ENCODE measurements at regions not wholly inside any gene's neighbourhood (a gene's known extent, or its start where the extent isn't known, plus 50 kb on each side); places are given as distances from the start of the nearest gene placed in this dataset.
"Not testable (repeated sequence)": the region's sequence is repeated elsewhere in the genome, so short reads cannot be mapped to it uniquely, and the experiment has no call there.

DNA sequence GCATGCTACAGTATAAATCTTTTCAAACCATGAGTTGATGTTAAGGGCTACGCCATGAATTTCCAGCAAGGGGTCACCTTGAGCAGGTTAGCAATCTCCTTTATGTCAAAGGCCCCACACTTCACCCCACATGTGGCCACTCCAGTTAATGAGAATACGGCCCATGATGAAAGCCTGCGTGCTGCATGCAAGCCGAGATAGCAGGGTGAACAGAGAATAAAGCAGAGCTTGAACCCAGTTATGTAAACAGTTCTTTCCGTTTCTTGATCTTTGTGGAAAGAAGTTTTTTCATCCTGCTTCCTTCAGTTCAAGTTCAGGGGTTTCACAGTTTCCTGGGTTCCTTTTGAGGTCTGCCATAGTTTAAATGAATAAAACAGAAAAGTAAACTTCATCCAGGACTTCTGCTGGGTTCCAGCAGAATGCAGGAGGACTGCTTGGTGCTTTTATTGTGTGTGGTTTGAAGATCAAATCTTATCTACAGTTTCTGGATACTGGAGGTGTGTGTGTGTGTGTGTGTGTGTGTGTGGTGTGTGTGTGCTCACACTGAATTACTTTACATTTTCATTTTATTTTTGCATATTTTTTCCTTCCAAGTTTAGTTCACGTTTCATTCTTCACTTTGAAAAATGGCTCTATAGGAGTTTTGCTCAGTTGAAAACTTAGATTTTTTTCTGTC, 87.1 kb downstream of the HMHB1 start:
- FAIRE-seq (no peak), DNase-seq (ENCODE audit: extremely low spot score, insufficient read length, low read depth) (no peak)

DNA sequence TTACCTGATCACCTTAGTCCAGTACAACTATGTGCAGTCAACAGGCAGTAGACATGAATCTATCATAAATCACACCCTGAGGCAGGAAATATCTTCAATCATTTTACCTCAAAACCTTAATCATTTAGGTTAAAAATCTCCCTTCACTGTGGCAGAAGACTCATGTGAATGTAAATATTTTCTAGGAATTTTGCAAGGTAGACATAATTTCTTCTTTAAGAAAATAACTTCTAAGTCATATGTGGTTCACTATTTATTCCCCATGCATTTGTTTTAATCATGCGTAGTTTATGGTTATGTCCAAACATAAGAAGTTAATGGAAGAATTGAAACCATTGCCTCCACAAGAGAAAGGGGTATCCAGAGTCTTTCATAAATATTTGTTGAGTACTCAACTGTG, 97.0 kb downstream of the HMHB1 start:
- DNase-seq (ENCODE audit: extremely low spot score, insufficient read length, low read depth) (no peak), FAIRE-seq (no peak)

DNA sequence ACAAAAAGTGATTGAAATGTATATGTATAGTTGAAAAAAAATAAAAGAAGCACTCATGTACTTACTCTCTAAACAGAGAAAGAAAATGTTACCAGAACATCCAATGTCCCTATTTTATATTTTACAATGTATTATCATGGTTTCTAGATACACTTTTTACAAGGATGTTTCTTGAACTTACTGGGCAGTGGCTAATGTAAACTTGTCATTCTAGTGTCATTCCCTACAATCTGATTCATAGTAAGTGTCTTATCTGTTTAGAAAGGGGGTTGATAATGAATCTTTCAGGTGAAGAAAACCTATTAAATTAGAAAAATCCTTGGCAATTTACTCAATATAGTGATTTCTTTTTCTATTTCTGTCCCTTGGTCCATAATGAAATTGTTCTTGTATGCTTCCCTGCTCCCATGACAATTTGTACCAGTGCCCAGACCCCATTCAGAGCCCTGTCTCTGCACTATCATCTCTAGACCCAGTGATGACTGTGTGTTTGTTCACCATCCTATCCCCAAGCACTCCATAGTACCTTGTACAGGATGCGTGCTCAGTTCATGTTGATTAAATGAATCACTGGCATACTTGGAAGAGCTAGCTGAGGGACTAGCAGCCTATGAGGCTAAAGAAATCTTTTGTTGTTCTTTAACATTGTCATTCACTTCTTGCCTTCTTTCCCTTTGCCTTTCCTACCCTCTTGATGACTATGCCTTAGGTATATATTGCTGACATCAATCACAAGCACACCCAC, 101.2 kb downstream of the HMHB1 start:
- DNase-seq (ENCODE audit: extremely low spot score, insufficient read length, low read depth) (no peak), FAIRE-seq (no peak)

DNA sequence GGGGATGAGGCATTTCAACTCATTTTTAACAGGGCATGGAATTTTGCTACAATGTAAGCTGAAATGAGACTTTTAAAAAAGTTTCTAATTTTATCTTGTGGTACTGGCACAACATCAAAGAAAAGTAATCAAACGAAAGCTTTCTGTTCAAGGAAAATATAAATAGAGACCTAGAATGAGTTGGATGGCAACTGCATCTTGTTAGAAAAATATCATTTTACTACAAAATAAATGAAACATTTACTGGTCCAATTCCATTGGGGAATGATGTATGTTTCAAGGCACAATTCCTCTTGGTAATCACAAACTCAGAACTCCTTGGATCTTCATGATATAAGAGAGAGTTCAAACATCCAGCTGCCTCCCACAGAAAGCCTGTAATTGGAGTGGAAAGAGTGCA, 102.8 kb downstream of the HMHB1 start:
- DNase-seq (ENCODE audit: extremely low spot score, insufficient read length, low read depth) (no peak), FAIRE-seq (no peak)

DNA sequence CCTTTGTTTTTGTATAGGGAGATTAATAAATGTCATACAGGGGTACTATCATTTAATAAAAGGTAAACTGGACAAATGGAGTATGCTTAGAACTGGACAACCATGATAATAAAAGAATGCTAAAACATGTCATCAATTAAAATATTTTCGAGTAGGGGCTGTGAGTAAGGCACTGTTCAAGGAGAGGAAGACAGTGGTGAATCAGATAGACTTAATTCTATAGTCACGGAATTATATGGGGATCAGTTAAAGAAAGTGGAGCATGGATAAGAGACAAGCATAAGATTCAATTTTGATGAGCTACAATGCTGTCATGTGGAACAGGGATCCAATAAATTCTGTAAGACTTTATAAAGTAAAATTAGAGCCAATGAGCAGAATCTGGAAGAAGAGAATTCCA, 104.5 kb downstream of the HMHB1 start:
- DNase-seq (ENCODE audit: extremely low spot score, insufficient read length, low read depth): no peak

DNA sequence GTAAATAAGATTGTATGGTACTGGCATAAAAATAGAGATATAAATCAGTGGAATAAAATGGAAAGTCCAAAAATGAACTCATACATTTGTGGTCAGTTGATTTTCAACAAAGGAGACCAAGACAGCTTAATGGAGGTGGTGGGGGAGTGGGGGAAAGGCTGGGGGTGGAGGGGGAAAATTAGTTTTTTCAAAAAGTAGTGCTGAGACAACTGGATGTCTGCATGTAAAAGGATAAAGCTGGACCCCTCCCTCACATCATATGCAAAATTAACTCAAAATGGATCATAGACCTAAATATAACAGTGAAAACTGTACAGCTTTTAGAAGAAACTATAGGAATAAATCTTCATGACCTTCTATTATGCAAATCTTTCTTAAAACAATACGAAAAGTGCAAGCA, 107.0 kb downstream of the HMHB1 start:
- FAIRE-seq (no peak), DNase-seq (ENCODE audit: extremely low spot score, insufficient read length, low read depth) (no peak)

More for the DNA sequence above, 104.5 kb downstream of the HMHB1 start:
- FAIRE-seq: no peak

DNA sequence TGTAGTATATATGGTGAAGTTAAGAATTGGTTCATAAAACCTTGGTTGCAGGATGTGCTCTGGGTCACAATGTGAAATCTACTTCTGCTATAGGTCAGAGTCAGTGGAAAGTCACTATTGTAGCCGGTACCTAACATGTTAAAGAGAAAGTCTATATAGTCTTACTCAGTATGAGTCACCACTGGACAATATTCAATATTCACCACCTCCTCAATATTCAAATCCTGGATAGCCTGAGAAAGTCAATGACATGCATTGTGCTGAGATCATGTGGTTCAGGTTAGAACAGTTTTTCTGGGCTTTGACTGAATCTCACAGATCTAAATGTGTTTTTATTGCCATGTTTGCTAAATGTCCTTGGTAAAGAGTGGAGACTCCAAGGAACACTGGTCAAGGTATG, 108.8 kb downstream of the HMHB1 start:
- DNase-seq (ENCODE audit: extremely low spot score, insufficient read length, low read depth): no peak

DNA sequence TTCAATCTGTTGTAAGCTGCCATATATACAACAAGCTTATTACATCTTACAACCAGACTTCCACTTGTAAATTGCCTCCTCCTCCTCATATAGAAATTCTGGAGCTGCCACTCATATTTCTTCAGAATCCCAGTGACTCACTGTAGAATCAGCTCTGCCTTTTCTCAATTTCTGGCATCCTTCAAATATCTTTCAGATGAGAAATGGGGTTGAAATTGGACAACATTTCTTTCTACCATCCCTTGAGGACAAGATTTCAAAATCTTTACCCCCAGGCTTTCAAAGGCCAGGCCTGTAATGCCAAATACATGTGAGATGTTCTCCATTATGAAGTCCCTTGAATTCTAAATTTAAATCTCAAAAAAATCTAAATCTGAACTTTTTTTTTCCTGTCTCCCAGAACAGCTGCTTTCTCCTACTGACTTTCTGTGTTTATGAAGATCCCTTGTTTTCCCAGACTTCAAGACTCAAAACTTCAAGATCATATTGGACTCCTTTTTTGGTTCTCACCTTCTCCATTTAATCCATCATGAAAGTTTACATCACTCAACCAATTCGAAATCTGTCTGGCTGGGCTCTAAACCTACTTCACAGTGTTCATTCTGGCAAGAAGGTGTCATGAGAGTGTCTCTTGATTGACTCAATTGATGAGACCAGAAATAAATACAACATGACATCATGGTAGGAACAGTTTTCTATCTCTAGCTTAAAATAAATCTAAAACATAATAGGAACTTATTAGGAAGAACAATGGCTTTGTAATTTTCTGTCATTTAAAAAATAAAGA, 109.8 kb downstream of the HMHB1 start:
- no peak for FAIRE-seq
- no peak for DNase-seq (ENCODE audit: extremely low spot score, insufficient read length, low read depth)

More for the DNA sequence above, 108.8 kb downstream of the HMHB1 start:
- no peak for FAIRE-seq

DNA sequence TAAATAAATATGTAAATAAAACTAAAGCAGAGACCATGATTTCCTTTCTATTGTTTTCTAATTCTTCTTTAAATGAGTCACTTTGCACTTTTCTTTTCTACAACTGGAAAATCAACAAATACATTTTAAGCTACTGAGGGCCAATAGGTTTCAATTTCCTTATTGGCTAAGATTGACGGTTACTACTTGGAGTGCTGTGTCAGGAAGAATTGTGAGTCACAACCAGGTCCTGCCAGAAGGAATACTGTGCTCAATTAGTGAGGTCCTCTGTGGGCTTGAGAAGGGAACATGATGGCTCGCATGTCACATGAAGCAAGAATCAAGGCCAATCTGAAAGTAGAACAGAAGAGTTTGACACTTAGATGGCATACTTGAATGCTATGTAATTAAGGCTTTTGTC, 110.8 kb downstream of the HMHB1 start:
- DNase-seq (ENCODE audit: extremely low spot score, insufficient read length, low read depth): no peak
- no peak for FAIRE-seq

DNA sequence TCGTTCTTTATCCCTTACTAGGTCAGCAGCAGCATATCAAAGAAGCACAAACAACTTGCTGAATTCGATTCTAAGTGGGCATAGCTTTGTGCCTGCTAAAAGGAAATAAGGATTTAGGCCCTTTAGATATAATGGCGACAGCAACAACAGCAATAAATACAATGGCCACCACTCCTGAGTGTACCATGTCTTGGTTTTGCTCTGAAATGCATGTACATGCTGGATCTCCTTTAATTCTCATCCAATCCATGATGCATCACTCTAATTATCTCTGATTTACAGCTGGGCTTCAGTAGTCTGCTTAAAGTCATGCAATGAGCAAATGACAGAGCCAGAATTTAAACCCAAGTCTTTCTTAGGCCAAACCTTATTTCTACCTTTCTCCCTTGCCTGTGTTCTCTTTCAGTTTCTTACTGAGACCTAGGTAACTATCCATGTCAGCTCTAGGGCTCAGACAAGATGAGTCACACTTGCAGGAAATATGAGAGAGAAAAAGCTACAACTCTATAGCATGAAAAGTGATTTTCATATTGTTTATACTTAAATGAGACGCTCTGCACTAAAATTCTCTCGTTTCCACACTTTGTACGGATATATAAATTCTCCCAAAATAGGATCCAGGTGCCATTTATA, 111.8 kb downstream of the HMHB1 start:
- FAIRE-seq (no peak), DNase-seq (ENCODE audit: extremely low spot score, insufficient read length, low read depth) (no peak)

DNA sequence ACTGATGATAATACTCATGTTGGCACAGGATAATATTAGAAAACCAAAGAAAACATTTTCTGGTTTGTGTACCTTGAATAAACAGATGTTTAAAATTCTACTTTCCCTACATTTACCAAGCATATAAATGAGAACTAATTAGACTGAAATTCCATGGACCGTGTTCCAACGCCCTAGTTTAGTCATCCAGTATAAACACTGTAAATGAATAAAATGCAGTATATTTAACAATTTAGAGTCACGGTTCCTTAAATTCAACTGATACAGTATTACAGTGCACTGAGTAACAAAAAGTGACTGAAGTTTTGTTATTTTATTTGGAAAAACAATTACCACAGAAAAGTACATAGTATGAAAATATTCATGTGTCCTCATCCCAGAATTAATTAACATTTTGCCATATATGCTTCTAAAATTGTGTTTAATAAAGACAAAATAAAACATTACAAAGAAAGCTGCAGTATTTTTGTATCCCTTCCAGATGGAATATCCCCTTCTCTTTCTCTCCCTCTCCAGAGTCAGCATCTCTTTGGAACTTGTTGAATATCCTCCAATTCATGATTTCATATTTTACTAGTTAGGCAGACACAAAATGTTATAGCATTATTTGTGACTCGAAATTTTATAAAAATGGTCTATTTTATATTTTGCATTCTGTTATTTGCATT, 112.5 kb downstream of the HMHB1 start:
- no peak for FAIRE-seq
- no peak for DNase-seq (ENCODE audit: extremely low spot score, insufficient read length, low read depth)

DNA sequence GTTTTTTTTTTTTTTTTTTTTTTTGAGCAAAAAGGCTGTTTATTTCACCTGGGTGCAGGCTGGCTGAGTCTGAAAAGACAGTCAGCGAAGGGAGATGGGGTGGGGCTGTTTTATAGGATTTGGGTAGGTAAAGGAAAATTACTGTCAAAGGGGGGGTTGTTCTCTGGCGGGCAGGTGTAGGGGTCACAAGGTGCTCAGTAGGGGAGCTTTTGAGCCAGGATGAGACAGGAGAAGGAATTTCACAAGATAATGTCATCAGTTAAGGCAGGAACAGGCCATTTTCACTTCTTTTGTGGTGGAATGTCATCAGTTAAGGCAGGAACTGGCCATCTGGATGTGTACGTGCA, 113.0 kb downstream of the HMHB1 start:
- FAIRE-seq; DNase-seq (ENCODE audit: extremely low spot score, insufficient read length, low read depth): not testable (repeated sequence)

DNA sequence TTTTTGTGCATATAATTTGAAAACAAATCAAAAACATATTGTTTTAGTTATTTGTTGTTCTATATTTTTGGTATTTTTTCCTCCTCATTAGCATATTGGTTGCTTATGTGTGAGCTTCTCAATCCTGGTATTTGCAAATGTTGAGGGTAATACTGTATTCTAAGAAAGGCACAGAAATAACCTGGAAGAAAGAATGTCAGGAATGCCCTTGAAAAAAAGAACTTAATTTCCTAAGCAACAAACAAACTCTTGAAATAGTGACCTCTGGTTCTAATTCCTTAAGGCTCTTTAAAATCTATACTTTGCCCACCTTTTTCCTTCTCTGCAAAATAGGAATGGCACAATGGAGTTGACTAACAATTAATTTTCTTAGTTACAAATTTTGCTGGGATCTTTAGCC, 117.5 kb downstream of the HMHB1 start:
- DNase-seq (ENCODE audit: extremely low spot score, insufficient read length, low read depth) (no peak), FAIRE-seq (no peak)

DNA sequence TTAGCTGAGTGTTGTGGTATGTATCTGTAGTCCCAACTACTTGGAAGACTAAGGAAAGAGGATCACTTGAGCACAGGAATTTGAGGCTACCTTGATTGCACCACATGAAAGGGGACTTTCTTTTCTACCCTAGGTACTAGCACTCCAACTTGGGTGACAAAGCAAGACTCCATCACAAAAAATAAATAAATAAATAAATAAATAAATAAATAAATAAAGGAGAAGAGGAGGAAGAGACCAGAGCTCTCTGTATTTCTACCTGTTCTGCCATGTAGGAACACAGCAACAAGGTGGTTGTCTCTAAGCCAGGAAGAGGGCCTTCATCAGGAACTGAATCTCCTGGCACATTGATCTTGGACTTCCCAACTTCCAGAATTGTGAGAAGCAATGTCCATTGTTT, 118.6 kb downstream of the HMHB1 start:
- no peak for FAIRE-seq
- no peak for DNase-seq (ENCODE audit: extremely low spot score, insufficient read length, low read depth)

DNA sequence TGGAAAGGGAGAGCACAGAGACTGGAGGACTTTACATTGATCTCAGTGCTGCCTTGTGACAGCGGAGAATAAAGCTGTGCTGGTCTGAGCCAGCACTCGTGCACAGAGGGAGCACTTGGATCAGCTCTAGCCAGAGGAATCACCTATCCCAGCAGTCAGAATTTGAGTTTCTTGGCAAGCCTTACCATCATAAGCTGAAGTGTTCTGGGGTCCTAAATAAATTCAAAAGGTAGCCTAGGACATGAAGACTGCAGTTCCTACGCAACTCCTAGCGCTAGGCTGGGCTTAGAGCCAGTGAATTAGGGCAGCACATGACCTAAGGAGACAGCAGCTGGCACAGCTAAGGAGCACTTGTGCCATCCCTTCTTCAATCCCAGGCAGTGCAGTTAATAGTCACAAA, 119.5 kb downstream of the HMHB1 start:
- DNase-seq (ENCODE audit: extremely low spot score, insufficient read length, low read depth): no peak
- FAIRE-seq: no peak

DNA sequence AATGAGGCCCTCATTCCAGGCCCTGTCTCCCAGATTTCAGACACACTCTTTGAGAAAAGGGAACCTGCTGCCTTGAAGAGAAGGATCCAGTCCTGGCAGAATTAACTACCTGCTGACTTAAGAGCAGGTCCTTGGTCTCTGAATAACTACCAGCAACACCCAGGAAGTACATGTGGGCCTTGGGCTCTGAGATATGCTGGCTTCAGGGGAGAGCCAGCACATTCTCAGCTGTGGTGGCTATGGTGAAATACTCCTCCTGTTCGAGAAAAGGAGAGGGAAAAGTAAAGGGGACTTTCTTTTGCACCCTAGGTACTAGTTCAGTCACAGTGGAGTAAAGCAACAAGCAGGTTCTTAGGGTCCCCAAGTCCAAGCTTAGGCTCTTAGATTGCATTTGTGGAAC, 120.0 kb downstream of the HMHB1 start:
- no peak for FAIRE-seq
- DNase-seq (ENCODE audit: extremely low spot score, insufficient read length, low read depth): no peak

DNA sequence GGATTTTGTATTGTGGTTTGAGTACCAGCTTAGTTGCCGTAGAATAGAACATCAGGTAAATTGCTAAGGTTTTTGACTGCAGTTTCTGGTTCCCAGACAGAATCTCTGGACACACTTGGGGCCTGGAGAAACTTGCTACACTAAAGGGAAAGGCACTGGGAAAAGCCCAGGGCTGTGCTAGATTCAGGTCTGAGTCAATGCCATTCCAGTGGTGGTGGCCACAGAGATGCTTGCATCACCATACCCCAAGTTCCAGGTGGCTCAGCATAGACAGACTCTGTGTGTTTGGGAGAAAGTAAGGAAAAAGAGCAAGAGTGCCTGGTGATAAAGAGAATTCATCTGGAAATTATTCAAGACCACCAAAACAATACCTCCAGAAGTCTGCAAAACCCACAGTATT, 120.6 kb downstream of the HMHB1 start:
- FAIRE-seq (no peak), DNase-seq (ENCODE audit: extremely low spot score, insufficient read length, low read depth) (no peak)

DNA sequence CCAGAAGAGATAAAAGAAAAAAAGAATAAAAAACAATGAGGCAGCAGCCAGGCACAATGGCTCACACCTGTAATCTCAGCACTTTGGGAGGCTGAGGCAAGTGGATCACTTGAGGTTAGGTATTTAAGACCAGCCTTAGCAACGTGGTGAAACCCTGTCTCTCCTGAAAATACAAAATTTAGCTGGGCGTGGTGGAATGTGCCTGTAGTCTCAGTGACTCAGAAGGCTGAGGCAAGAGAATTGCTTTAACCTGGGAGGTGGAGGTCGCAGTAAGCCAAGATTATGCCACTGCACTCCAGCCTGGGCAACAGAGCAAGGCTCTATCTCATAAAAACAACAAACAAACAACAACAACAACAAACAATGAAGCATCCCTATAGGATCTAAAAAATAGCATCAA, 121.5 kb downstream of the HMHB1 start:
- no peak for FAIRE-seq
- no peak for DNase-seq (ENCODE audit: extremely low spot score, insufficient read length, low read depth)

DNA sequence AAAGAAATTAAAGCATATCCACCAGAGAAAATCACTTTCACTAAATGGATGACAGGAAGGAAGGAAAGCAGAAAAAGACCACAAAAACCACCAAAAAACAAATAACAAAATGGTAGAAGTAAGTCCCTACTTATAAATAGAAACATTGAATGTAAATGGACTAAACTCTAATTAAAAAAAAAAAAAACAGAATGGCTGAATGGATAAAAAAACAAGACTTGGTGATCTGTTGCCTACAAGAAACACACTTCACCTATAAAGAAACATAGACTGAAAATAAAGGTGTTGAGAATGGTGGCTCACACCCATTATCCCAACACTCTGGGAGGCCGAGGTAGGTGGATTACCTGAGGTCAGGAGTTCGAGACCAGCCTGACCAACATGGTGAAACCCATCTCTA, 122.9 kb downstream of the HMHB1 start:
- no peak for FAIRE-seq
- no peak for DNase-seq (ENCODE audit: extremely low spot score, insufficient read length, low read depth)

DNA sequence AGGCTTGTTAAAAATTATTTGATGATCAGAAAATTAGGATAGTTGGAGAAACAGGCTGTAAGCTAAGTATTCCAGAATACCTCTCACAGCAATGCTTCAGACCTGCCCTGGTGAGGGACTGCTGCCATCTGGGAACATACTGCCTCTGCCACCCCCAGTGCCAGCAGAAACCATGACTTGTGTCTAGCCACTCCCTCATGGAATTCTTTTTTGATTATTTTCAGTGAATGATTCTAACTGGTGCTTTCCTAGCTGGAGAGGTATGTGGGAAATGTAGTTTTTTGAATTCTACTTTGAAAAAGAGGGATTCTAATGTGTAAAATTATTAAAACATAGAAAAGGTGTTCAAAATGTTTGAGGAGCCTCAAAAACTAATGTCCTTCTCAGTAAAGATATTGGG, 126.3 kb downstream of the HMHB1 start:
- FAIRE-seq (no peak), DNase-seq (ENCODE audit: extremely low spot score, insufficient read length, low read depth) (no peak)

Data from GM18507 (cell line).